MM.1S (cell line): ENCODE measurements at regions not wholly inside any gene's neighbourhood (a gene's known extent, or its start where the extent isn't known, plus 50 kb on each side); places are given as distances from the start of the nearest gene placed in this dataset.

Source experiments
- CTCF ChIP-seq: fragments of 300-600 bp; sonication (generic); IDR thresholded peaks from 2 replicates; pipeline ENCODE4 v1.5.1; 2016; ENCODE audit warnings: antibody characterized with exemption, low read length, mixed read lengths
- EZH2phosphoT487 ChIP-seq: fragments of 300-600 bp; sonication (generic); IDR thresholded peaks from 2 replicates; pipeline ENCODE4 v1.6.1; 2018; ENCODE audit warnings: antibody characterized with exemption, low read length

GRCh38 chr10:93198401-93199131 lies 124.9 kb downstream of the CYP26A1 start:
- TF ChIP-seq EZH2phosphoT487 (no peak), CTCF (no peak)
